ENCODE measurements at regions not wholly inside any gene's neighbourhood (a gene's known extent, or its start where the extent isn't known, plus 50 kb on each side); places are given as distances from the start of the nearest gene placed in this dataset.

GRCh38 chr20:19920381-19921138 is 96.6 kb upstream of the NAA20 start (continued):
- TF ChIP-seq ZNF609 (CRISPR knock-in tag; IDR thresholded peaks at IDR 0.05; ENCODE audit: borderline replicate concordance) = peak; percentile 88
- TF ChIP-seq RAD51 (IDR thresholded peaks at IDR 0.05; ENCODE audit: borderline replicate concordance) = no peak
- peak; percentile 69 for TF ChIP-seq ZFP36L1 (CRISPR knock-in tag; IDR thresholded peaks at IDR 0.05)
- peak; percentile 66; the same call in 1 of the 2 replicates for TF ChIP-seq ZNF441 (CRISPR knock-in tag; IDR thresholded peaks at IDR 0.05; ENCODE audit: borderline replicate concordance)
- TF ChIP-seq ZNF317 (CRISPR knock-in tag; IDR thresholded peaks at IDR 0.05) = peak; percentile 83; the same call in 1 of the 2 replicates
- TF ChIP-seq BHLHE40 (IDR thresholded peaks at IDR 0.05; ENCODE audit: low read length) = no peak
- TF ChIP-seq, protein P1, sequence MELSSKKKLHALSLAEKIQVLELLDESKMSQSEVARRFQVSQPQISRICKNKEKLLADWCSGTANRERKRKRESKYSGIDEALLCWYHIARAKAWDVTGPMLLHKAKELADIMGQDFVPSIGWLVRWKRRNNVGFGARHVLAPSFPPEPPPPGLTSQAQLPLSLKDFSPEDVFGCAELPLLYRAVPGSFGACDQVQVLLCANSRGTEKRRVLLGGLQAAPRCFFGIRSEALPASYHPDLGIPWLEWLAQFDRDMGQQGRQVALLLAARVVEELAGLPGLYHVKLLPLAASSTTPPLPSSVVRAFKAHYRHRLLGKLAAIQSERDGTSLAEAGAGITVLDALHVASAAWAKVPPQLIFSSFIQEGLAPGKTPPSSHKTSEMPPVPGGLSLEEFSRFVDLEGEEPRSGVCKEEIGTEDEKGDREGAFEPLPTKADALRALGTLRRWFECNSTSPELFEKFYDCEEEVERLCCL (CRISPR knock-in tag; IDR thresholded peaks at IDR 0.05; ENCODE audit: borderline replicate concordance) = no peak
- no peak for TF ChIP-seq ZSCAN31 (CRISPR knock-in tag; IDR thresholded peaks at IDR 0.05; ENCODE audit: low read depth)
- TF ChIP-seq ATRX (CRISPR knock-in tag; IDR thresholded peaks at IDR 0.05; ENCODE audit: borderline replicate concordance) = no peak
- TF ChIP-seq TCF7L2 (IDR thresholded peaks at IDR 0.05; ENCODE audit: low read depth, low read length) = no peak
- peak; percentile 72; the same call in 1 of the 2 replicates for TF ChIP-seq ARID4A (CRISPR knock-in tag; IDR thresholded peaks at IDR 0.05; ENCODE audit: borderline replicate concordance)
- TF ChIP-seq HNRNPK (IDR thresholded peaks at IDR 0.05; ENCODE audit: low read depth, low read length, poor library complexity, severe bottlenecking) = no peak
- no peak for TF ChIP-seq CREBL2 (CRISPR knock-in tag; IDR thresholded peaks at IDR 0.05; ENCODE audit: borderline replicate concordance)
- TF ChIP-seq ZNF597 (CRISPR knock-in tag; IDR thresholded peaks at IDR 0.05) = no peak
- TF ChIP-seq HDAC2 (CRISPR knock-in tag; IDR thresholded peaks at IDR 0.05) = peak; percentile 95
- peak; percentile 75; the same call in 1 of the 2 replicates for TF ChIP-seq ZNF430 (CRISPR knock-in tag; IDR thresholded peaks at IDR 0.05)
- TF ChIP-seq ESRRA (CRISPR knock-in tag; IDR thresholded peaks at IDR 0.05; ENCODE audit: low read depth) = peak; percentile 100

Measured in HepG2 (cell line).